ENCODE measurements at regions not wholly inside any gene's neighbourhood (a gene's known extent, or its start where the extent isn't known, plus 50 kb on each side); places are given as distances from the start of the nearest gene placed in this dataset.

DNA sequence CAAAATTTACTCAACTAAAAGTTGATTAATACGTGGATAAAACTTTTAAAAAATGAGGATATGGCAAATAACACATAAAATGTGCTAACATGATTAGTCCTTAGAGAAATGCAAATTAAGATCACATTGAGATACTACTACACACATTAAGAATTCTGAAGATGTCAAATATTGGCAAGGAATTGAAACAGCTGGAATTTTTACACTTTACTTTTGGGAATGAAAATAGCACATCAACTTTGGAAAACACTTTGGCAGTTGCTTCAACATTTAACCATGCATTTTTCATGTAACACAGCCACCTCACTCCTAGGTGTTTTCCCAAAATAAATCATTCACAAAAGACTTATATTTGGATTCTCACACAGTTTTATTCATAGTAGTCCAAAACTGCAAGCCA lies 687.9 kb upstream of the SETBP1 start:
- Histone ChIP-seq H3K4me2 (no peak overlapping the region), H3K79me2 (ENCODE audit: insufficient read depth, low read depth) (no peaks in the 10 kb centered on the region), H4K20me1 (ENCODE audit: insufficient read depth) (no peaks in the 10 kb centered on the region), H3K4me3 (IDR thresholded peaks at IDR 0.05; ENCODE audit: insufficient read depth, low read depth, low read length) (no peak overlapping the region), H3K27ac (no peak overlapping the region), H2AFZ (ENCODE audit: low read depth) (no peak overlapping the region), H3K4me1 (ENCODE audit: low read depth, poor library complexity, severe bottlenecking) (no peaks in the 10 kb centered on the region), H3K9ac (no peak overlapping the region), H3K27me3 (ENCODE audit: insufficient read depth, low read depth) (no peaks in the 10 kb centered on the region), H3K36me3 (ENCODE audit: insufficient read depth) (no peaks in the 10 kb centered on the region)
- TF ChIP-seq, protein P1, sequence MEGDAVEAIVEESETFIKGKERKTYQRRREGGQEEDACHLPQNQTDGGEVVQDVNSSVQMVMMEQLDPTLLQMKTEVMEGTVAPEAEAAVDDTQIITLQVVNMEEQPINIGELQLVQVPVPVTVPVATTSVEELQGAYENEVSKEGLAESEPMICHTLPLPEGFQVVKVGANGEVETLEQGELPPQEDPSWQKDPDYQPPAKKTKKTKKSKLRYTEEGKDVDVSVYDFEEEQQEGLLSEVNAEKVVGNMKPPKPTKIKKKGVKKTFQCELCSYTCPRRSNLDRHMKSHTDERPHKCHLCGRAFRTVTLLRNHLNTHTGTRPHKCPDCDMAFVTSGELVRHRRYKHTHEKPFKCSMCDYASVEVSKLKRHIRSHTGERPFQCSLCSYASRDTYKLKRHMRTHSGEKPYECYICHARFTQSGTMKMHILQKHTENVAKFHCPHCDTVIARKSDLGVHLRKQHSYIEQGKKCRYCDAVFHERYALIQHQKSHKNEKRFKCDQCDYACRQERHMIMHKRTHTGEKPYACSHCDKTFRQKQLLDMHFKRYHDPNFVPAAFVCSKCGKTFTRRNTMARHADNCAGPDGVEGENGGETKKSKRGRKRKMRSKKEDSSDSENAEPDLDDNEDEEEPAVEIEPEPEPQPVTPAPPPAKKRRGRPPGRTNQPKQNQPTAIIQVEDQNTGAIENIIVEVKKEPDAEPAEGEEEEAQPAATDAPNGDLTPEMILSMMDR (conservative IDR thresholded peaks at IDR 0.05; ENCODE audit: low read depth, low read length): no peak

DNA sequence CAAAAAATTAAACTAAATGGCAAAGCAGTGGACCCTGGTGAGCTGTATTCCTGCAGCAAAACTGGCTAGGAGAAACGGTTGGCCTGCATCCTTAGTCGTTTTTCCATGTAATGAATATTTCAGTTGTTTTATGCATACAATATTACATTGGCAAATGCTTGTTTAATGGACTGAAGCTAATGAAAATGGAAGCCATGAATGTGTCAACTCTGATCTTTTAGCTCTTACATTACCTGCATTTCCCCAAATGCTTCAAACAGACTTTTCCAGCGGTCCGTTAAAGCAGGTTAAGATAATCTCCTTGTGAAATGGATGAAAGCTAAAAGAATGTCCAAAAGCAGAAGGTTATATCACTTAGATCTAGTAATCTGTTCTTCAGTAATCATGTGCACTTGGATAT lies 686.3 kb upstream of the SETBP1 start:
- no peak overlapping the region for H3K27ac ChIP-seq
- H3K27me3 ChIP-seq (ENCODE audit: insufficient read depth, low read depth): no peaks in the 10 kb centered on the region
- no peaks in the 10 kb centered on the region for H4K20me1 ChIP-seq (ENCODE audit: insufficient read depth)
- H3K4me3 ChIP-seq (IDR thresholded peaks at IDR 0.05; ENCODE audit: insufficient read depth, low read depth, low read length): no peak overlapping the region
- TF ChIP-seq, protein P1 (conservative IDR thresholded peaks at IDR 0.05; ENCODE audit: low read depth, low read length): no peak
- H3K36me3 ChIP-seq (ENCODE audit: insufficient read depth): no peaks in the 10 kb centered on the region
- no peak overlapping the region for H2AFZ ChIP-seq (ENCODE audit: low read depth)
- H3K9ac ChIP-seq: no peak overlapping the region
- no peak overlapping the region for H3K4me2 ChIP-seq
- H3K4me1 ChIP-seq (ENCODE audit: low read depth, poor library complexity, severe bottlenecking): no peaks in the 10 kb centered on the region
- no peaks in the 10 kb centered on the region for H3K79me2 ChIP-seq (ENCODE audit: insufficient read depth, low read depth)

DNA sequence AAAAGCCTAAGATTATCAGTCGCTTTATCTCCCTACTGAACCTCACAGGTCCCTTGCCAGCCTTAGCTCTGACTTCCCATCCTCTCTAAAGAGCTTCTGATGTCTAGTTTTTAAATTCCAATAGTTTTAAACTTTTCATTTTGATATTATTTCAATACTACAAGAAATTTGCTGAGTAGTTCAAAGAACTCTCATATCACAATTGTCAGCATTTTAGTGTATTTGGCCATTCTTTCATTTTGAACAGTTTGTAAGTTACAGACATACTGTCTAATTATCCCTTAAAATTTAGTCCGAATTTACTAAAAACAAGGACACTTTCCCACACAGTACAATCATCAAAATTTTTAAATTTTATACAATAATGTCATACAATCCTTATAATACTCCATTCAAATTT lies 666.8 kb upstream of the SETBP1 start:
- no peaks in the 10 kb centered on the region for H4K20me1 ChIP-seq (ENCODE audit: insufficient read depth)
- no peaks in the 10 kb centered on the region for H3K79me2 ChIP-seq (ENCODE audit: insufficient read depth, low read depth)
- no peak overlapping the region for H3K4me3 ChIP-seq (IDR thresholded peaks at IDR 0.05; ENCODE audit: insufficient read depth, low read depth, low read length)
- H3K36me3 ChIP-seq (ENCODE audit: insufficient read depth): no peaks in the 10 kb centered on the region
- no peak overlapping the region for H3K9ac ChIP-seq
- no peak overlapping the region for H2AFZ ChIP-seq (ENCODE audit: low read depth)
- H3K4me2 ChIP-seq: no peak overlapping the region
- no peaks in the 10 kb centered on the region for H3K27me3 ChIP-seq (ENCODE audit: insufficient read depth, low read depth)
- TF ChIP-seq, protein P1 (conservative IDR thresholded peaks at IDR 0.05; ENCODE audit: low read depth, low read length): no peak
- H3K27ac ChIP-seq: no peak overlapping the region
- H3K4me1 ChIP-seq (ENCODE audit: low read depth, poor library complexity, severe bottlenecking): no peaks in the 10 kb centered on the region

DNA sequence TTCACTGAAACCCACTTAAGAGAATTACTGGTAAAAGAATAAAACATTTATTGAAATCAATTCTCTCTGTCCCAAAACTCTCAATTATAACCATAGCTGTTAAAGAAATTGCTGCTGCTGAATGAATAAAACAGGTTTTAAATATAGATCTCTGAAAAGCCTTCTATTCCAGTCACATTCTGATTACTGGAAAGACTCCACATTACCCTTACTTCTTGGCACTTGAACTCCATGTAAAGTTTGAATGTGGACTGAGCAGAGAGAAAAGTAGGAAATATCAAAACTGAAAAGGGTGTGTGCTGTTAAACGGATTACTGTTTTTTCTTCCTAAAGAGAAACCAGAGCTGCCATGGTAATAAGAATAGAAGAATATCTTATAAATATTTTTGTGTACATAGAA lies 655.3 kb upstream of the SETBP1 start:
- TF ChIP-seq, protein P1 (conservative IDR thresholded peaks at IDR 0.05; ENCODE audit: low read depth, low read length): no peak
- Histone ChIP-seq H3K4me3 (IDR thresholded peaks at IDR 0.05; ENCODE audit: insufficient read depth, low read depth, low read length) (no peak overlapping the region), H4K20me1 (ENCODE audit: insufficient read depth) (no peaks in the 10 kb centered on the region), H3K27me3 (ENCODE audit: insufficient read depth, low read depth) (no peaks in the 10 kb centered on the region), H3K9ac (no peak overlapping the region), H3K27ac (no peak overlapping the region), H3K4me2 (no peak overlapping the region), H3K36me3 (ENCODE audit: insufficient read depth) (no peaks in the 10 kb centered on the region), H2AFZ (ENCODE audit: low read depth) (no peak overlapping the region), H3K4me1 (ENCODE audit: low read depth, poor library complexity, severe bottlenecking) (no peaks in the 10 kb centered on the region), H3K79me2 (ENCODE audit: insufficient read depth, low read depth) (no peaks in the 10 kb centered on the region)

DNA sequence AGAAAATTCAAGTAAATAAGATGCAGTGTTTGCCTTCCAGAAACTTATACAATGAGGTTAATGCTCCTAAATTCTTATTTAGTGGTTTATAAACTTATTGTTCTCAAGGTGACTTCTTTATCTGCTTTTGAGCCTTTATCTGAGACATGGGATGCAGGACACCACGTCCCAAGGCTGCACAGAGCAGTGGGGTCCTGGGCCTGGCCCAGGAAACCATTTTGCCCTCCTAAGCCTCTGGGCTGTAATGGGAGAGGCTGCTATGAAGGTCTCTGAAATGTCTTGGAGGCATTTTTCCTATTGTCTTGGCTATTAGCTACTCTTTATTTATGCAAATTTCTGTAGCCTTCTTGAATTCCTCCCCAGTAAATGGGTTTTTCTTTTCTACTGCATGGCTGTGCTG lies 652.6 kb upstream of the SETBP1 start:
- H3K4me3 ChIP-seq (IDR thresholded peaks at IDR 0.05; ENCODE audit: insufficient read depth, low read depth, low read length): no peak overlapping the region
- H4K20me1 ChIP-seq (ENCODE audit: insufficient read depth): no peaks in the 10 kb centered on the region
- TF ChIP-seq, protein P1 (conservative IDR thresholded peaks at IDR 0.05; ENCODE audit: low read depth, low read length): no peak
- H3K9ac ChIP-seq: no peak overlapping the region
- no peaks in the 10 kb centered on the region for H3K27me3 ChIP-seq (ENCODE audit: insufficient read depth, low read depth)
- no peaks in the 10 kb centered on the region for H3K4me1 ChIP-seq (ENCODE audit: low read depth, poor library complexity, severe bottlenecking)
- no peak overlapping the region for H3K4me2 ChIP-seq
- no peak overlapping the region for H3K27ac ChIP-seq
- no peak overlapping the region for H2AFZ ChIP-seq (ENCODE audit: low read depth)
- no peaks in the 10 kb centered on the region for H3K79me2 ChIP-seq (ENCODE audit: insufficient read depth, low read depth)
- no peaks in the 10 kb centered on the region for H3K36me3 ChIP-seq (ENCODE audit: insufficient read depth)

Measured in KMS-11 (cell line).